IMR-90 (cell line): ENCODE measurements at regions not wholly inside any gene's neighbourhood (a gene's known extent, or its start where the extent isn't known, plus 50 kb on each side); places are given as distances from the start of the nearest gene placed in this dataset.

ENCODE experiments used
- BHLHE40 ChIP-seq: fragments of 150-350 bp; IDR thresholded peaks from 2 replicates; pipeline ENCODE4 v1.6.1; 2016; ENCODE audit warnings: mild to moderate bottlenecking, low read depth, low read length
- CEBPB ChIP-seq: IDR thresholded peaks from 2 replicates; pipeline ENCODE4 v1.6.1; 2012; ENCODE audit warnings: low read depth, low read length, improper control_type of control experiment
- FOS ChIP-seq: fragments of 150-350 bp; IDR thresholded peaks from 2 replicates; pipeline ENCODE4 v1.6.1; 2016; ENCODE audit warnings: low read depth, low read length
- MAFK ChIP-seq: IDR thresholded peaks from 2 replicates; pipeline ENCODE4 v1.6.1; 2012; ENCODE audit warnings: low read depth, low read length, improper control_type of control experiment
- MAZ ChIP-seq: IDR thresholded peaks from 2 replicates; pipeline ENCODE4 v1.6.1; 2012; ENCODE audit warnings: low read depth, mild to moderate bottlenecking, low read length, improper control_type of control experiment, moderate library complexity, borderline replicate concordance
- MXI1 ChIP-seq: IDR thresholded peaks from 2 replicates; pipeline ENCODE4 v1.6.1; 2012; ENCODE audit warnings: low read depth, mild to moderate bottlenecking, low read length, moderate library complexity, borderline replicate concordance
- POLR2A ChIP-seq: IDR thresholded peaks from 2 replicates; pipeline ENCODE4 v1.6.1; 2012; ENCODE audit warnings: mild to moderate bottlenecking, low read depth, low read length
- RAD21 ChIP-seq: IDR thresholded peaks from 2 replicates; pipeline ENCODE4 v1.6.1; 2012; ENCODE audit warnings: low read length, improper control_type of control experiment
- RCOR1 ChIP-seq: IDR thresholded peaks from 2 replicates; pipeline ENCODE4 v1.6.1; 2012; ENCODE audit warnings: mild to moderate bottlenecking, low read length, improper control_type of control experiment; ENCODE audit not compliant: insufficient replicate concordance
- RFX5 ChIP-seq: IDR thresholded peaks from 2 replicates; pipeline ENCODE4 v1.8.0; 2012; ENCODE audit warnings: low read depth, mild to moderate bottlenecking, low read length, moderate library complexity
- SMC3 ChIP-seq: fragments of 150-350 bp; IDR thresholded peaks from 2 replicates; pipeline ENCODE4 v1.6.1; 2016; ENCODE audit warnings: low read depth, mild to moderate bottlenecking, antibody characterized with exemption, low read length, moderate library complexity
- TF ChIP-seq, protein P1 (sequence below): conservative IDR thresholded peaks from 2 replicates; pipeline ENCODE4 v1.5.1; 2012; ENCODE audit warnings: mild to moderate bottlenecking, low read depth, low read length, improper control_type of control experiment
- TF ChIP-seq, protein P2 (sequence below): fragments of 150-350 bp; IDR thresholded peaks from 2 replicates; pipeline ENCODE4 v1.6.1; 2016; ENCODE audit warnings: low read depth, mild to moderate bottlenecking, low read length, moderate library complexity, borderline replicate concordance
- TF ChIP-seq, protein P3 (sequence below): fragments of 150-350 bp; IDR thresholded peaks from 2 replicates; pipeline ENCODE4 v1.6.1; 2017; ENCODE audit warnings: mild to moderate bottlenecking, antibody characterized with exemption, low read length, low read depth

DNA sequence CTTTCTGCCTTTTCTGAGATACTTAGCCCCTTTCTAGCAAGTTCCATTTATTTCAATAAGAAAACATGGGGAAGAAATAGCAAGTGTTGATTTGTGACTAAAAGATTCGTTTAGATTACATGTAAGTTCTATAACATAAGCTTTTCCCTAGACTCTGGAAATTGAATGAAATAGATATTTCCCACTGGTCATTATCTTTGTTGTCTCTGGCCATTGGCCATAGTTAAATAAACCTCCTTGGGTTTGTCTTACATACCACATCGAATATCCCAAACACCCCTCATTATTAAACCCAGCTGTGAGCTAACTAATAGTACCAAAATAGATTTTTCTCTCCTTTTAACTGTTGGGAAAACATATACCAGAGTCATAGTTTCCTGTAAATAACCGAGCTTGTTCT is 534.8 kb downstream of the IQCM start:
- TF ChIP-seq, protein P1, sequence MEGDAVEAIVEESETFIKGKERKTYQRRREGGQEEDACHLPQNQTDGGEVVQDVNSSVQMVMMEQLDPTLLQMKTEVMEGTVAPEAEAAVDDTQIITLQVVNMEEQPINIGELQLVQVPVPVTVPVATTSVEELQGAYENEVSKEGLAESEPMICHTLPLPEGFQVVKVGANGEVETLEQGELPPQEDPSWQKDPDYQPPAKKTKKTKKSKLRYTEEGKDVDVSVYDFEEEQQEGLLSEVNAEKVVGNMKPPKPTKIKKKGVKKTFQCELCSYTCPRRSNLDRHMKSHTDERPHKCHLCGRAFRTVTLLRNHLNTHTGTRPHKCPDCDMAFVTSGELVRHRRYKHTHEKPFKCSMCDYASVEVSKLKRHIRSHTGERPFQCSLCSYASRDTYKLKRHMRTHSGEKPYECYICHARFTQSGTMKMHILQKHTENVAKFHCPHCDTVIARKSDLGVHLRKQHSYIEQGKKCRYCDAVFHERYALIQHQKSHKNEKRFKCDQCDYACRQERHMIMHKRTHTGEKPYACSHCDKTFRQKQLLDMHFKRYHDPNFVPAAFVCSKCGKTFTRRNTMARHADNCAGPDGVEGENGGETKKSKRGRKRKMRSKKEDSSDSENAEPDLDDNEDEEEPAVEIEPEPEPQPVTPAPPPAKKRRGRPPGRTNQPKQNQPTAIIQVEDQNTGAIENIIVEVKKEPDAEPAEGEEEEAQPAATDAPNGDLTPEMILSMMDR = no peak
- TF ChIP-seq, protein P2, sequence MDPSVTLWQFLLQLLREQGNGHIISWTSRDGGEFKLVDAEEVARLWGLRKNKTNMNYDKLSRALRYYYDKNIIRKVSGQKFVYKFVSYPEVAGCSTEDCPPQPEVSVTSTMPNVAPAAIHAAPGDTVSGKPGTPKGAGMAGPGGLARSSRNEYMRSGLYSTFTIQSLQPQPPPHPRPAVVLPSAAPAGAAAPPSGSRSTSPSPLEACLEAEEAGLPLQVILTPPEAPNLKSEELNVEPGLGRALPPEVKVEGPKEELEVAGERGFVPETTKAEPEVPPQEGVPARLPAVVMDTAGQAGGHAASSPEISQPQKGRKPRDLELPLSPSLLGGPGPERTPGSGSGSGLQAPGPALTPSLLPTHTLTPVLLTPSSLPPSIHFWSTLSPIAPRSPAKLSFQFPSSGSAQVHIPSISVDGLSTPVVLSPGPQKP = no peak
- no peak for TF ChIP-seq POLR2A
- TF ChIP-seq, protein P3, sequence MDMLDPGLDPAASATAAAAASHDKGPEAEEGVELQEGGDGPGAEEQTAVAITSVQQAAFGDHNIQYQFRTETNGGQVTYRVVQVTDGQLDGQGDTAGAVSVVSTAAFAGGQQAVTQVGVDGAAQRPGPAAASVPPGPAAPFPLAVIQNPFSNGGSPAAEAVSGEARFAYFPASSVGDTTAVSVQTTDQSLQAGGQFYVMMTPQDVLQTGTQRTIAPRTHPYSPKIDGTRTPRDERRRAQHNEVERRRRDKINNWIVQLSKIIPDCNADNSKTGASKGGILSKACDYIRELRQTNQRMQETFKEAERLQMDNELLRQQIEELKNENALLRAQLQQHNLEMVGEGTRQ = no peak
- no peak for TF ChIP-seq MXI1
- TF ChIP-seq MAZ = no peak
- TF ChIP-seq RAD21 = no peak
- no peak for TF ChIP-seq BHLHE40
- TF ChIP-seq SMC3 = no peak
- TF ChIP-seq CEBPB = no peak
- TF ChIP-seq RCOR1 = no peak
- no peak for TF ChIP-seq RFX5
- TF ChIP-seq FOS = no peak
- no peak for TF ChIP-seq MAFK
